ENCODE measurements at regions not wholly inside any gene's neighbourhood (a gene's known extent, or its start where the extent isn't known, plus 50 kb on each side); places are given as distances from the start of the nearest gene placed in this dataset.

GRCh38 chr3:95401693-95402092 is 1338.8 kb downstream of the NSUN3 start:
- no peak for DNase-seq (ENCODE audit: low read depth, low spot score)
- no peaks in the 10 kb centered on the region for H3K36me3 ChIP-seq (ENCODE audit: control insufficient read depth in 1 of 2, insufficient read depth in 2 of 2, low read length in 2 of 2)
- ChIA-PET POLR2A (no interaction called here), RAD21 (ENCODE audit: low non-redundant PET in 1 of 2, low total read pairs in 2 of 2, uncharacterized antibody in 2 of 2, unreplicated experiment in 2 of 2) (no interaction called here), CTCF (no interaction called here)
- no peak overlapping the region for H3K9ac ChIP-seq (ENCODE audit: low read length)
- intact Hi-C loops (cut with micrococcal nuclease): no loop called here
- no peaks in the 10 kb centered on the region for H3K4me1 ChIP-seq (ENCODE audit: control insufficient read depth in 1 of 2, insufficient read depth in 2 of 2, low read length in 2 of 2)
- no peaks in the 10 kb centered on the region for H4K20me1 ChIP-seq (ENCODE audit: insufficient read depth)
- no peak for ATAC-seq
- no peaks in the 10 kb centered on the region for H3K79me2 ChIP-seq (ENCODE audit: insufficient read depth, low read length)
- no peak overlapping the region for H3K4me2 ChIP-seq (ENCODE audit: low read length)
- H3K27ac ChIP-seq (ENCODE audit: low read depth, low read length): no peak overlapping the region
- H3K9me2 ChIP-seq (ENCODE audit: insufficient read depth): no peaks in the 10 kb centered on the region
- H3K9me3 ChIP-seq (ENCODE audit: control insufficient read depth in 1 of 2, insufficient read depth in 1 of 2, low read depth in 1 of 2, low read length in 2 of 2): peaks cover 9 to 15% of the 10 kb centered on the region in 2 experiments; a peak in 2 of 4 replicates
- H3K27me3 ChIP-seq (ENCODE audit: insufficient read depth, low read length): no peaks in the 10 kb centered on the region
- H3K4me3 ChIP-seq (replicated peaks in 1 of 2; ENCODE audit: low read depth in 1 of 2, low read length in 2 of 2): no peak overlapping the region
- no peak overlapping the region for H2AFZ ChIP-seq (ENCODE audit: low read depth, low read length, poor library complexity, severe bottlenecking)
- no TSS peak for BruUV-seq (replicated peaks)
- no peak for TF ChIP-seq POLR2AphosphoS5 (IDR thresholded peaks at IDR 0.05; ENCODE audit: low read depth, low read length)
- no peak for TF ChIP-seq SP1 (IDR thresholded peaks at IDR 0.05; ENCODE audit: low read depth)
- TF ChIP-seq SRF (IDR thresholded peaks at IDR 0.05; ENCODE audit: low read depth): no peak
- no peak for TF ChIP-seq CTCF (IDR thresholded peaks at IDR 0.05 in 2 of 3, conservative IDR thresholded peaks at IDR 0.05 in 1 of 3; ENCODE audit: borderline replicate concordance in 1 of 3, insufficient read depth in 1 of 3, low read depth in 2 of 3, low read length in 2 of 3)
- TF ChIP-seq, protein P1, sequence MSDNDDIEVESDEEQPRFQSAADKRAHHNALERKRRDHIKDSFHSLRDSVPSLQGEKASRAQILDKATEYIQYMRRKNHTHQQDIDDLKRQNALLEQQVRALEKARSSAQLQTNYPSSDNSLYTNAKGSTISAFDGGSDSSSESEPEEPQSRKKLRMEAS (IDR thresholded peaks at IDR 0.05): no peak
- no peak for TF ChIP-seq ATF3 (IDR thresholded peaks at IDR 0.05)
- no peak for TF ChIP-seq JUND (IDR thresholded peaks at IDR 0.05)
- no peak for TF ChIP-seq ZBTB33 (IDR thresholded peaks at IDR 0.05; ENCODE audit: extremely low read depth, insufficient replicate concordance, low read length)
- TF ChIP-seq ZNF274 (IDR thresholded peaks at IDR 0.05; ENCODE audit: low read depth, low read length): no peak
- no peak for TF ChIP-seq SIN3A (IDR thresholded peaks at IDR 0.05; ENCODE audit: low read depth)
